Suprapubic skin (tissue), 4 donors: ENCODE measurements at regions not wholly inside any gene's neighbourhood (a gene's known extent, or its start where the extent isn't known, plus 50 kb on each side); places are given as distances from the start of the nearest gene placed in this dataset.

Source experiments
- DNase-seq, 2 donors: peaks; one replicate each; pipeline ENCODE4 v3.0.0-alpha.2; 2019; ENCODE audit warnings: low spot score in 2 of 2
- H3K27ac ChIP-seq: fragments of 200-600 bp; sonication (generic); one replicate; pipeline ENCODE4 v1.5.1; 2019
- H3K27me3 ChIP-seq: fragments of 200-600 bp; sonication (generic); one replicate; pipeline ENCODE4 v1.5.1; 2019
- H3K36me3 ChIP-seq: fragments of 200-600 bp; sonication (generic); one replicate; pipeline ENCODE4 v1.5.1; 2019
- H3K4me1 ChIP-seq: fragments of 200-600 bp; sonication (generic); one replicate; pipeline ENCODE4 v1.5.1; 2019
- H3K4me3 ChIP-seq: fragments of 200-600 bp; sonication (generic); one replicate; pipeline ENCODE4 v1.5.1; 2019; ENCODE audit warnings: mild to moderate bottlenecking
- H3K9me3 ChIP-seq: fragments of 200-600 bp; sonication (generic); one replicate; pipeline ENCODE4 v1.5.1; 2019
- CTCF ChIP-seq, 2 donors: fragments of 200-600 bp in 1 of 2; fragments of 450-650 bp in 1 of 2; sonication (generic) in 1 of 2; IDR thresholded peaks; one replicate each; pipeline ENCODE4 v1.5.1; 2016 to 2019; ENCODE audit warnings: antibody characterized with exemption in 2 of 2, mild to moderate bottlenecking in 1 of 2, moderate library complexity in 1 of 2
- EP300 ChIP-seq: sonication (generic); formaldehyde crosslinking; IDR thresholded peaks from one replicate; pipeline ENCODE4 v1.6.1; 2017; ENCODE audit warnings: antibody characterized with exemption
- POLR2A ChIP-seq, 2 donors: fragments of 450-650 bp; IDR thresholded peaks; one replicate each; pipeline ENCODE4 v1.6.1; 2017; ENCODE audit warnings: antibody characterized with exemption in 2 of 2, mild to moderate bottlenecking in 2 of 2, moderate library complexity in 2 of 2
- POLR2AphosphoS5 ChIP-seq, 3 donors: sonication (generic); formaldehyde crosslinking; IDR thresholded peaks; one replicate each; pipeline ENCODE4 v1.6.1; 2017; ENCODE audit warnings: antibody characterized with exemption in 3 of 3
- WGBS: methylation state at CpG from one replicate; pipeline ENCODE4 v1.1.5; 2018; 5-methylcytosine and 5-hydroxymethylcytosine counted together

DNA sequence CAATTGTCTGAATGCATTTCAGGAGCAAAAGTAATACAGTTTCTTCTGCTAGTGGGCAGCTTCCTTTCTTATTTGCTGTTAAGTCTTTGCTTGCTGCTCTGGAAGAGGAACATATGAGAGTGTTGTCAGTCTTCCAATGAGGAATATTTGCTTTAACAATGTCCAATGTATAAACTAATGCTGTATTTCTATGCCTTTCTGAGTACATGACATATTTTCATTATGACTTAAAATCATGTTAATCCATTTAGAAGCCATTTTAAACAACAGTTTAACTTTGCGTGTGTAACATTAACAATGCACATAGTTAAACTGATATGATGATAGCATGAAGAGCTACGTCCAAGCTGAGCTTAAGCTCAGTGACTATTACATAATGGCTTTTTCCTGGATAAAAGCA is 933.4 kb upstream of the GHITM start:
- Histone ChIP-seq H3K36me3 (no peaks in the 10 kb centered on the region), H3K9me3 (no peaks in the 10 kb centered on the region), H3K27me3 (no peaks in the 10 kb centered on the region), H3K4me3 (no peak overlapping the region), H3K4me1 (no peaks in the 10 kb centered on the region), H3K27ac (no peak overlapping the region)
- WGBS = 72% methylated on average over 2 of the region's 2 CpGs
- TF ChIP-seq POLR2AphosphoS5 (IDR thresholded peaks at IDR 0.05) (no peak), EP300 (no peak), CTCF (IDR thresholded peaks at IDR 0.05) (no peak), POLR2A (IDR thresholded peaks at IDR 0.05) (no peak)
- DNase-seq = no peak

GRCh38 chr10:83212632-83213334 is 926.5 kb upstream of the GHITM start:
- WGBS = 75% methylated on average over 3 of the region's 3 CpGs
- no peaks in the 10 kb centered on the region for H3K4me1 ChIP-seq
- TF ChIP-seq EP300 (no peak), POLR2A (IDR thresholded peaks at IDR 0.05) (no peak)
- H3K9me3 ChIP-seq = no peaks in the 10 kb centered on the region
- DNase-seq = no peak
- H3K27me3 ChIP-seq = no peaks in the 10 kb centered on the region
- H3K27ac ChIP-seq = no peak overlapping the region
- H3K4me3 ChIP-seq = no peak overlapping the region
- H3K36me3 ChIP-seq = no peaks in the 10 kb centered on the region

- H3K36me3 ChIP-seq = no peaks in the 10 kb centered on the region
- 66% methylated on average over 5 of the region's 5 CpGs for WGBS
- H3K27ac ChIP-seq = no peak overlapping the region
- no peaks in the 10 kb centered on the region for H3K4me1 ChIP-seq
- DNase-seq = no peak
- H3K4me3 ChIP-seq = no peak overlapping the region
- no peaks in the 10 kb centered on the region for H3K27me3 ChIP-seq
- TF ChIP-seq EP300 (no peak), POLR2AphosphoS5 (IDR thresholded peaks at IDR 0.05) (no peak), POLR2A (IDR thresholded peaks at IDR 0.05) (no peak), CTCF (IDR thresholded peaks at IDR 0.05) (no peak)
- no peaks in the 10 kb centered on the region for H3K9me3 ChIP-seq
Measured at GRCh38 chr10:83214136-83214535, 925.2 kb upstream of the GHITM start.

DNA sequence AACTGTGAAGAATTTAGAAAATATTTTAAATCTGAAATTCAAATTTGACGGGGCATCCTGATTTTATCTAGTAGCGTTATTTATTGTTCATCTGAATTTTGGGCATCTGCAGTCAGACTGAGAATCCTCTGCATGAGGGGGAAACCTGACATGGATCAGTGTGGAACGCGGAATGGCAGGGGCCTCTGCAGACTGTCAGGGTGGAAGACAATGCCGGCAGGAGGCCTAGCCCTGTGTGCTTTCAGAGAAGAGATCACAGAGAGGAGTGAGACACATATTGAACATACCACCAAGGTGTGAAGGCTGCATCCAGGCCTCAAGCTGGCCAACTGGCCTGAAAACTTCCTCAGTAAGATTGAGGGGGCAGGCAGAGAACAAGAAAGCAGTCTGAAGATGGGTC is 921.1 kb upstream of the GHITM start:
- WGBS = 79% methylated on average over 5 of the region's 5 CpGs
- H3K36me3 ChIP-seq = no peaks in the 10 kb centered on the region
- no peak for DNase-seq
- H3K4me3 ChIP-seq = no peak overlapping the region
- H3K4me1 ChIP-seq = no peaks in the 10 kb centered on the region
- TF ChIP-seq EP300 (no peak), CTCF (IDR thresholded peaks at IDR 0.05) (no peak), POLR2A (IDR thresholded peaks at IDR 0.05) (no peak), POLR2AphosphoS5 (IDR thresholded peaks at IDR 0.05) (no peak)
- no peak overlapping the region for H3K27ac ChIP-seq
- no peaks in the 10 kb centered on the region for H3K9me3 ChIP-seq
- no peaks in the 10 kb centered on the region for H3K27me3 ChIP-seq

- Histone ChIP-seq H3K36me3 (no peaks in the 10 kb centered on the region), H3K27me3 (no peaks in the 10 kb centered on the region), H3K4me1 (no peaks in the 10 kb centered on the region), H3K27ac (no peak overlapping the region), H3K9me3 (no peaks in the 10 kb centered on the region), H3K4me3 (no peak overlapping the region)
- 89% methylated on average over 6 of the region's 6 CpGs for WGBS
- TF ChIP-seq POLR2A (IDR thresholded peaks at IDR 0.05) (no peak), CTCF (IDR thresholded peaks at IDR 0.05) (no peak), POLR2AphosphoS5 (IDR thresholded peaks at IDR 0.05) (no peak), EP300 (no peak)
- no peak for DNase-seq
Measured at GRCh38 chr10:83222300-83222699, 917.0 kb upstream of the GHITM start.
